IMR-90 (cell line): ENCODE measurements at regions not wholly inside any gene's neighbourhood (a gene's known extent, or its start where the extent isn't known, plus 50 kb on each side); places are given as distances from the start of the nearest gene placed in this dataset.

Experiments
- ATAC-seq: fragments of 200-7000 bp; cut with Tn5 transposase; 2 replicates; pipeline ENCODE4 v1.9.1; 2020; ENCODE audit warnings: low read depth, mild to moderate bottlenecking, moderate library complexity
- BruUV-seq: library from RNA; stranded (reverse); fragments of 400-500 nt; replicated peaks from 2 replicates; lab custom pipeline; 2021; lab: Mats Ljungman, UMichigan
- CTCF ChIA-PET: fragments of 300-600 bp; formaldehyde crosslinking; extraction: SDS; loops from one replicate; lab custom pipeline; 2021; ENCODE audit warnings: antibody characterized with exemption; lab: Yijun Ruan, JAX
- POLR2A ChIA-PET: fragments of 300-600 bp; sonication (Branson Sonifier 250); formaldehyde crosslinking; loops from one replicate; lab custom pipeline; 2022; ENCODE audit warnings: antibody characterized with exemption; ENCODE audit not compliant: unreplicated experiment; lab: Charles Lee
- DNase-seq: peaks from one replicate; pipeline ENCODE4 v3.0.0; 2013
- H2AFZ ChIP-seq: replicated peaks from 2 replicates; pipeline ENCODE3; 2013; ENCODE audit warnings: low read length, mild to moderate bottlenecking; ENCODE audit not compliant: poor library complexity
- H2AK5ac ChIP-seq: 2 replicates; pipeline ENCODE4 v1.6.1; 2013; ENCODE audit warnings: low read depth, low read length, inconsistent platforms
- H2AK9ac ChIP-seq: replicated peaks from 2 replicates; pipeline ENCODE3; 2013; ENCODE audit warnings: mild to moderate bottlenecking, low read depth, low read length, moderate library complexity; ENCODE audit not compliant: poor library complexity
- H2BK120ac ChIP-seq: 2 replicates; pipeline ENCODE4 v1.6.1; 2013; ENCODE audit warnings: low read depth, low read length, inconsistent platforms
- H2BK15ac ChIP-seq: 3 replicates; pipeline ENCODE4 v1.6.1; 2013; ENCODE audit warnings: low read depth, low read length, inconsistent platforms
- H2BK20ac ChIP-seq: 2 replicates; pipeline ENCODE4 v1.6.1; 2013; ENCODE audit warnings: low read depth, mild to moderate bottlenecking, inconsistent platforms, low read length, moderate library complexity
- H2BK5ac ChIP-seq: 2 replicates; pipeline ENCODE4 v1.6.1; 2013; ENCODE audit warnings: mild to moderate bottlenecking, low read depth, low read length, inconsistent platforms; ENCODE audit not compliant: poor library complexity, severe bottlenecking
- H3K14ac ChIP-seq: replicated peaks from 2 replicates; pipeline ENCODE4 v1.6.1; 2013; ENCODE audit warnings: low read depth, low read length, inconsistent platforms
- H3K18ac ChIP-seq: 2 replicates; pipeline ENCODE4 v1.6.1; 2013; ENCODE audit warnings: low read depth, low read length, control low read depth
- H3K23ac ChIP-seq: 2 replicates; pipeline ENCODE4 v1.6.1; 2013; ENCODE audit warnings: low read depth, low read length, inconsistent platforms
- H3K27ac ChIP-seq: 2 replicates; pipeline ENCODE4 v1.5.1; 2013; ENCODE audit warnings: mild to moderate bottlenecking, control low read depth, low read length; ENCODE audit not compliant: insufficient read depth
- H3K27me3 ChIP-seq: 2 replicates; pipeline ENCODE4 v1.6.1; 2013; ENCODE audit warnings: low read length; ENCODE audit not compliant: control insufficient read depth, insufficient read depth
- H3K36me3 ChIP-seq: 2 replicates; pipeline ENCODE4 v1.6.1; 2013; ENCODE audit warnings: low read length, mixed read lengths; ENCODE audit not compliant: control insufficient read depth, insufficient read depth
- H3K4ac ChIP-seq: 2 replicates; pipeline ENCODE4 v1.6.1; 2013; ENCODE audit warnings: low read depth, low read length, inconsistent platforms
- H3K4me1 ChIP-seq: 2 replicates; pipeline ENCODE4 v1.6.1; 2013; ENCODE audit warnings: low read length, mixed read lengths; ENCODE audit not compliant: control insufficient read depth, insufficient read depth
- H3K4me2 ChIP-seq: 2 replicates; pipeline ENCODE4 v1.6.1; 2013; ENCODE audit warnings: low read depth, mild to moderate bottlenecking, control low read depth, low read length, moderate library complexity
- H3K4me3 ChIP-seq: 2 replicates; pipeline ENCODE4 v1.5.1; 2013; ENCODE audit warnings: low read depth, mild to moderate bottlenecking, control low read depth, low read length, moderate library complexity; ENCODE audit not compliant: insufficient read depth
- H3K56ac ChIP-seq: 2 replicates; pipeline ENCODE4 v1.6.1; 2013; ENCODE audit warnings: low read length, inconsistent platforms; ENCODE audit not compliant: insufficient read depth; ENCODE audit errors: extremely low read depth
- H3K79me1 ChIP-seq, 2 experiments: 2 replicates each; pipeline ENCODE4 v1.6.1; 2013; ENCODE audit warnings: low read length in 2 of 2, inconsistent platforms in 1 of 2, low read depth in 1 of 2
- H3K9ac ChIP-seq: 2 replicates; pipeline ENCODE4 v1.6.1; 2013; ENCODE audit warnings: low read depth, low read length, control low read depth
- H3K9me1 ChIP-seq: 2 replicates; pipeline ENCODE4 v1.6.1; 2013; ENCODE audit warnings: low read length, inconsistent platforms; ENCODE audit not compliant: insufficient read depth
- H3K9me3 ChIP-seq: 2 replicates; pipeline ENCODE4 v1.6.1; 2013; ENCODE audit warnings: low read length; ENCODE audit not compliant: control insufficient read depth, insufficient read depth
- H4K20me1 ChIP-seq: 2 replicates; pipeline ENCODE4 v1.6.1; 2013; ENCODE audit warnings: low read length, inconsistent platforms; ENCODE audit not compliant: insufficient read depth
- H4K5ac ChIP-seq: 2 replicates; pipeline ENCODE4 v1.6.1; 2013; ENCODE audit warnings: mild to moderate bottlenecking, low read depth, low read length, control low read depth
- H4K8ac ChIP-seq, 2 experiments: 2 replicates each; pipeline ENCODE4 v1.6.1; 2013; ENCODE audit warnings: low read depth in 2 of 2, low read length in 2 of 2, control low read depth in 1 of 2, inconsistent platforms in 1 of 2
- H4K91ac ChIP-seq: 2 replicates; pipeline ENCODE4 v1.6.1; 2013; ENCODE audit warnings: low read depth, low read length, inconsistent platforms; ENCODE audit not compliant: insufficient read depth
- CTCF ChIP-seq: conservative IDR thresholded peaks from 2 replicates; pipeline ENCODE4 v1.5.1; 2012; ENCODE audit warnings: mild to moderate bottlenecking, low read depth, low read length, improper control_type of control experiment
- FOS ChIP-seq: fragments of 150-350 bp; IDR thresholded peaks from 2 replicates; pipeline ENCODE4 v1.6.1; 2016; ENCODE audit warnings: low read depth, low read length
- MAZ ChIP-seq: IDR thresholded peaks from 2 replicates; pipeline ENCODE4 v1.6.1; 2012; ENCODE audit warnings: low read depth, mild to moderate bottlenecking, low read length, improper control_type of control experiment, moderate library complexity, borderline replicate concordance
- POLR2A ChIP-seq: IDR thresholded peaks from 2 replicates; pipeline ENCODE4 v1.6.1; 2012; ENCODE audit warnings: mild to moderate bottlenecking, low read depth, low read length
- USF2 ChIP-seq: fragments of 150-350 bp; IDR thresholded peaks from 2 replicates; pipeline ENCODE4 v1.6.1; 2017; ENCODE audit warnings: mild to moderate bottlenecking, antibody characterized with exemption, low read length, low read depth
- WGBS, 2 experiments: methylation state at CpG; one replicate each; pipeline versions ENCODE4 v1.1.5 to v1.1.7; 2013; ENCODE audit warnings: missing lambda C conversion rate in 2 of 2; ENCODE audit not compliant: insufficient read length in 1 of 2; ENCODE audit errors: extremely low coverage in 2 of 2; 5-methylcytosine and 5-hydroxymethylcytosine counted together
- dilution Hi-C: fragments of 300-500 bp; cut with HindIII; formaldehyde crosslinking; loops from one replicate; pipeline ENCODE4 v1.14.3; 2018; ENCODE audit warnings: low sequenced_read_pairs; ENCODE audit not compliant: unreplicated experiment
- in situ Hi-C: fragments of 300-500 bp; cut with MboI; formaldehyde crosslinking; loops from 3 replicates; pipeline ENCODE4 v1.14.3; 2019; ENCODE audit warnings: low sequenced_read_pairs, inconsistent platforms, mixed read lengths
- intact Hi-C: fragments of 100-400 bp; cut with micrococcal nuclease; formaldehyde crosslinking; loops from 2 replicates; pipeline ENCODE4 v1.10.0; 2022

GRCh38 chr1:228977741-228978140 lies 242.5 kb downstream of the RHOU start:
- Histone ChIP-seq H4K91ac (no peak overlapping the region), H3K18ac (no peak overlapping the region), H3K14ac (no peak overlapping the region), H4K20me1 (no peaks in the 10 kb centered on the region), H3K27me3 (no peaks in the 10 kb centered on the region), H2BK15ac (no peak overlapping the region), H3K36me3 (no peaks in the 10 kb centered on the region), H3K4me2 (no peak overlapping the region), H2AK5ac (no peak overlapping the region), H3K9me1 (0 out of 2 replicates have a peak, but pooled peaks cover 6% of the 10 kb centered on the region), H3K9ac (no peak overlapping the region), H2BK120ac (no peak overlapping the region), H4K5ac (no peak overlapping the region), H3K4me3 (no peak overlapping the region), H3K23ac (no peak overlapping the region), H3K79me1 (no peaks in the 10 kb centered on the region), H3K4me1 (peaks cover 8% of the 10 kb centered on the region; the same call in 1 of the 2 replicates), H2BK20ac (no peak overlapping the region), H2BK5ac (peak overlapping the region; percentile 36), H3K4ac (no peak overlapping the region), H3K27ac (no peak overlapping the region), H3K9me3 (no peaks in the 10 kb centered on the region), H3K56ac (no peak overlapping the region), H2AK9ac (no peak overlapping the region), H4K8ac (no peak overlapping the region), H2AFZ (no peak overlapping the region)
- DNase-seq (no peak), ATAC-seq (no peak)
- TF ChIP-seq FOS (no peak), POLR2A (no peak), MAZ (no peak), USF2 (no peak), CTCF (no peak)
- in situ Hi-C loops (no loop called here), dilution Hi-C loops (no loop called here), intact Hi-C loops (no loop called here)
- ChIA-PET POLR2A (no interaction called here), CTCF (no interaction called here)
- BruUV-seq = no TSS peak
- WGBS, 2 experiments = 100% methylated on average over 1 to 2 of the region's 3 CpGs
